Astrocyte of the cerebellum (primary cell): ENCODE measurements at regions not wholly inside any gene's neighbourhood (a gene's known extent, or its start where the extent isn't known, plus 50 kb on each side); places are given as distances from the start of the nearest gene placed in this dataset.

Source experiments
- DNase-seq: peaks from one replicate; pipeline ENCODE4 v3.0.0-alpha.2; 2011; ENCODE audit warnings: low read depth
- H3K4me3 ChIP-seq: 2 replicates; pipeline ENCODE4 v1.5.1; 2011; ENCODE audit warnings: mild to moderate bottlenecking, low read depth, low read length, moderate library complexity
- in situ Hi-C: cut with HindIII; loops from 2 replicates; pipeline ENCODE4 v1.10.0; 2017; ENCODE audit warnings: low sequenced_read_pairs
- TF ChIP-seq, protein P1 (sequence below): IDR thresholded peaks from 2 replicates; pipeline ENCODE4 v1.5.1; 2012; ENCODE audit warnings: low read length, low read depth, moderate library complexity, mild to moderate bottlenecking; ENCODE audit errors: missing control alignments

DNA sequence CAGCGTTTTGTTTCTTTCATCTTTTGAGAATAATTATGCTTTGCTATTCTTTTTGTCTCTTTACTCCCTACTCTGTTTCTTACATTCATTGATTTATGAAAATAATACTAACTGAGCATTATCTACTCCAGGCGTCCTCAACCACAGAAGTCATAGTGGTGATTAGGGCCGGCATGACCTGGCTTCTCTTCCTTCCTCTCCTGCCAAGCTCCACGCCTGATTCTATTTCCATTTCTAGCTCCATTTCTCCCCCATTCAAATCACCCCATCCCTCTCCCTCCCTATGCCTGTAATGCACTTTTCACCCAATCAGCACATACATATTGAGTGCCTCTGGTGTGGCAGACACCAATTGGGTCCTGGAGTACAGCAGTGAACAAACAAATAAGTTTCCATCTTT, 183.2 kb upstream of the GPR12 start:
- in situ Hi-C loops: no loop called here
- DNase-seq: no peak
- H3K4me3 ChIP-seq: no peak overlapping the region
- TF ChIP-seq, protein P1, sequence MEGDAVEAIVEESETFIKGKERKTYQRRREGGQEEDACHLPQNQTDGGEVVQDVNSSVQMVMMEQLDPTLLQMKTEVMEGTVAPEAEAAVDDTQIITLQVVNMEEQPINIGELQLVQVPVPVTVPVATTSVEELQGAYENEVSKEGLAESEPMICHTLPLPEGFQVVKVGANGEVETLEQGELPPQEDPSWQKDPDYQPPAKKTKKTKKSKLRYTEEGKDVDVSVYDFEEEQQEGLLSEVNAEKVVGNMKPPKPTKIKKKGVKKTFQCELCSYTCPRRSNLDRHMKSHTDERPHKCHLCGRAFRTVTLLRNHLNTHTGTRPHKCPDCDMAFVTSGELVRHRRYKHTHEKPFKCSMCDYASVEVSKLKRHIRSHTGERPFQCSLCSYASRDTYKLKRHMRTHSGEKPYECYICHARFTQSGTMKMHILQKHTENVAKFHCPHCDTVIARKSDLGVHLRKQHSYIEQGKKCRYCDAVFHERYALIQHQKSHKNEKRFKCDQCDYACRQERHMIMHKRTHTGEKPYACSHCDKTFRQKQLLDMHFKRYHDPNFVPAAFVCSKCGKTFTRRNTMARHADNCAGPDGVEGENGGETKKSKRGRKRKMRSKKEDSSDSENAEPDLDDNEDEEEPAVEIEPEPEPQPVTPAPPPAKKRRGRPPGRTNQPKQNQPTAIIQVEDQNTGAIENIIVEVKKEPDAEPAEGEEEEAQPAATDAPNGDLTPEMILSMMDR: no peak

DNA sequence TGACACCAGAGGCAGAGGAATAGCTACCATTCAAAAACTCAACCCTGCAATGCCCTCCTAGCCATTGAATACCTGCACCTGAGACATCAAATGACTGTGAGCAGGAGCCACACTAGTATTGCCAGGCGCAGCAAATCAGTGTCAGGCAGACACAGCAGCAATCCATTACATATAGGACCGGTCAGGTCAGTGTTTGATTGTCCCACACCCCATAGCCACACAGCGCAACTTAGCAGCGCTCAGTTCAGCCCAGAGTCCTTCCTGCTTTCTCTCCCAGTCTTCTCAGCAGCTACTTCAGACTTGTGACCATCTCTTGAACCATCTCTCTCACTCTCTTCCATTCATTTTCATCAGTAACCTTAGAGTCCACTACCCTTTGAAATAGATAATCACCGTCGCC, 181.6 kb upstream of the GPR12 start:
- DNase-seq: no peak
- no peak overlapping the region for H3K4me3 ChIP-seq
- TF ChIP-seq, protein P1: no peak
- in situ Hi-C loops: no loop called here

DNA sequence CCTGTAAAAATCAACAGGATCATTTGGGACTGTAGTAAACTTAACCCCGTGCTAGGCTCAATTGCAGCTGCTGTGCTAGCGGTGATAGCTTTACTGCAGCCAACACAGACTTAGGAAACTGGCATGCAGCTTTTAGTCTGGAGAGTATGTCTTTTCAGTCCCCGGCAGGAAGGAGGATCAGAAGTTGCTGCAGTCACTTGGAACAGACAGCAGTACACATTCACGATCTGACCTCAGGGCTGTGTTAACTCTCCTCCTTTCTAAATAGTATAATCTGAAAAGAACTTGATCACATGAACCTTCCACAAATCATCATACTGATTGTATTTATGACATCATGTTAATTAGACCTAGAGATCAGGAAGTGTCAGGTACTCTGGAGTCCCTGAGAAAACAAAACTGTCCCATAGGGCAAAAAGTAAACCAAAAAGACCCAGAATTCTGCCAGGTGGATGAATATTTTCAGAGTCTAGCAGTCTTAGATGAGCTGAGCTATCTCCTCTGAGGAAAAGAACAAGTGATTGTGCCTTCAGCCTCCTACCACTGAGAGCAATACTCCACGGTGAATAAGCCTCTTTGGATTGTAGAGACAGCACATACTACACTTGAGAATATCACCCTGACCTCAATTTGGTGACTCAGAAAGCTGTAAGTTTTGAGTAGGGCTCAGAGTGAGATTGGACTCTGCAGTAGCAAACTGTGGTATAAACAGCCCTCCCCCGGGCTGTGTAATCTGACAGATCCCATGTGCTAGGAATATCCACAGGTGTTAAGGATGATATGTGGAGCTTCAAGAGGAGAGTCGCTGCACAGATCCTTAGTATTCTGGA, 181.0 kb upstream of the GPR12 start:
- TF ChIP-seq, protein P1: no peak
- H3K4me3 ChIP-seq: no peak overlapping the region
- in situ Hi-C loops: no loop called here
- no peak for DNase-seq

DNA sequence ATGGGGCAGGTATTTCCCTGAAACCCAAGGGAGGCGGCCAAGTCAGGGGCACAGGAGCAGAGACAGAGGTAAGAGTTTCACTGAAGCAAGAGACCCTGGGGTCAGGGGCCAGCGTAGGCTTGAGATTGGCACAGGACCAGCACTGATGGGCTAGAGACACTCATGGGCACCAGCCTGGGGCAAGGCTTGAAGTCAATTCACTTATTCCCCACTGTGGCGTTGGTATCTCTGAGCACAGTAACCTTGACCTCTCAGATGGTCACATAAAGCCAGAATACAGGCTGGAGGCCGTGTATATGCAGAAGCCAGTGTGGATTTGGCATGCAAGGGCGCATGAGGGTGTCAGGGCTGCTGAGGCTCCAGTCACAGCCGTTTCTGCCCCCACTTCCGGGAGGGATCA, 173.5 kb upstream of the GPR12 start:
- DNase-seq: no peak
- in situ Hi-C loops: no loop called here
- no peak overlapping the region for H3K4me3 ChIP-seq
- TF ChIP-seq, protein P1: no peak

GRCh38 chr13:26932465-26932864, 171.9 kb upstream of the GPR12 start:
- in situ Hi-C loops: no loop called here
- no peak overlapping the region for H3K4me3 ChIP-seq
- DNase-seq: no peak
- TF ChIP-seq, protein P1: no peak

DNA sequence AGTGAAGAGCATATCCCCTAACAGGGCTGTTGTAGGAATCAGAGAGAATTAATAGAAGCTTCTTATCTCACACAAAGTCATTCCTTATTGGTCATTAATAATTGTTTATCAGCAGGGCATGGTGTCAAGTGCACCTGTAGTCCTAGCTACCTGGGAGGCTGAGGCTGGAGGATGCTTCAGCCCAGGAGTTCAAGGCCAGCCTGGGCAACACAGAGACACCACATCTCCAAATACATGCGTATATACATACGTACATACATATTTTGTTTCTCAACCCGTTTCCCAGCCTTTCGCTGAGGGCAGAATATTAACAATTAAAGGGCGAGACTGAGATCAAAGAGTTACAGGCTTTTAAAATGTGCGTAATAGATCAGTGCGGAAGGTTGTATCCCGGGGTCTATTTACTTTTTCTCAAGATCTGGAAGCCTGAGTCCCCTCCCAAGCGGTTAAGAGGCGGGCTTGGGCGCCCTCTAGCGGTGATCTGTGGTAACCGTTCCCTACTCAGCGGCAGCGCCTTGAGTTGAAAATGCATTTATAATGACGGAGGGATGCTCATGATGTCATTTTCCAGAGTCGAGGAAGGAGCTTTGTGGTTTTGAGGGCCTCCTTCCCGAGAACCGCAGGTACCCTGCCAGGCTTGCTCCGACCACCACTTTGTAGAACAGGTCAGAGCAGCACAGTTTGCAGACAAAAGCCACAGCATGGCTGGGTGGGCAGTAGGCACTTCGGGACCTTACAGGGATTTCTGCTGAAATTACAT, 169.6 kb upstream of the GPR12 start:
- H3K4me3 ChIP-seq: no peak overlapping the region
- in situ Hi-C loops: no loop called here
- TF ChIP-seq, protein P1: peak; percentile 97
- DNase-seq: peak; percentile 45
